Stimulated activated CD4-positive, alpha-beta T cell treated with anti-CD3 and anti-CD28 coated beads, Interleukin-4, amount 100 ng/mL, for 24 hours (primary cell): ENCODE measurements at regions not wholly inside any gene's neighbourhood (a gene's known extent, or its start where the extent isn't known, plus 50 kb on each side); places are given as distances from the start of the nearest gene placed in this dataset.

Experiments used
- DNase-seq: peaks from one replicate; pipeline ENCODE4 v3.0.0-alpha.2; 2020

DNA sequence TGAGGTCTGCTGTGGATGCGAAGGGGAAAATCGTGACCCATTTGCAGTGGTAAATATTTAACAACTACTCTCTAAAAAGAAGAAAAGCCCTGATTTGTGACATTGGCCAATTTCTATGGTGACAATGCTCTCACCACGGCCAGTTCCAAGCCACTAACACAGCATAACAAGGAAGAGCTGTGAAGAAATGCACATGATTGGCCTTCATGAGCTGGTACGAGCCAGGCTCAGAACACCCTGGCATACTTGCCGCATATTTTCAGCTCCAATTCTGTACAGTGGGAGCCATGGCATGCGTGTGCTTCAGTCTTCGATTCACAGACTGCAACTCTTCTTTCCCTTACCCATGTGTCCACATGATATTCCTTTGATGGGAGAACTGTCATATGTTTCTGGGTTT lies 363.9 kb upstream of the CDH5 start:
- no peak for DNase-seq

DNA sequence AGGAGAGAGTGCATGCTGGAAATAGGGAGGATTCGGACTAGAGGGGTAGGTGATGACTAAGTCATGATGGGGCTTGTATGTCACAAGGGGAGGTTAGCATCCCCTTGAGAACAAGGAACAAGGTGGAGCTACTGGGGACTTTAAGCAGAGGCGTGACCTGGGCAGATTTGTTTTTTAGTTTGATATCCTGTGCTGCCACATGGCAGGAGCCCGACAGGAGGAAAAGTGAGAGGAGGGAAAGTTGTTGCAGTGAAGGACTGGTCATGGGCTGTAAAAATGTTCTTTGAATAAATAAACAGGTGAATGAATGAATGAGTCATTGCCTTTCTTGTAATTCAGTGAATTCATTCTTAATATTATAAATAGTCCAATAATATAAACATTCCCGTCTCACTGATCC lies 365.1 kb upstream of the CDH5 start:
- no peak for DNase-seq

DNA sequence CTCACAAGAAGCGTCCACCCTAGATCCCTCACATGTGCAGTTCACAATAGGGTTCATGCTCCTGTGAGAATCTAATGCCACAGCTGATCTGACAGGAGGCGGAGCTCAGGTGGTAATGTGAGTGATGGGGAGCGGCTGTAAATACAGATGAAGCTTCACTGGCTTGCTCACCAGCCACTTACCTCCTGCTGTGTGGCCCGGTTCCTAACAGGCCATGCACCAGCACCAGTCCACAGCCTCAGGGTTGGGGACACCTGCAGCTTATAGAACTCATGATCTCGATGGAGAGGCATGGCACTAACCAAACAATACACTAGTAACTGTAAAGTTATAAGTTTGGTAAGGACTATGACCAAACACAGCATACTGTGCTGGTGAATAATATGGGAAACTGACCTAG lies 368.0 kb upstream of the CDH5 start:
- no peak for DNase-seq

DNA sequence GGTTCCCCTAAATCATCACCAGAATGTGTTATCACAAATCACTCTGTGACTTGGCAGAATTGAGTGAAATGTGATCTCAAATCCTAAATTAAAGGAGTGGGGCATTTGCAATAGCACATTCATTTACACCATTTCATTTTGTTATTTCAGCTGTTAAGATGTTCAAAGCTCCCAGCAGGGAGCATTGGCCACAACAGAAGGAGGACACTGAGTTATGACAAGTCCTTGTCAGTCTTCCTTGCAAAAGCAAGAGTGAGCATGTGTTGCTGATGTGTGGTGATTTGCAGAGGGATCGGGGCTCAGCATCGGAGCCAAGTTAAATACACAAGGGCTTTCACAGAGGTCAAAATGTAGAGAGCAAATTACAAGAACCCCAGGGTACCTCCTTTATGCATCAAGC lies 372.2 kb upstream of the CDH5 start:
- DNase-seq: no peak

DNA sequence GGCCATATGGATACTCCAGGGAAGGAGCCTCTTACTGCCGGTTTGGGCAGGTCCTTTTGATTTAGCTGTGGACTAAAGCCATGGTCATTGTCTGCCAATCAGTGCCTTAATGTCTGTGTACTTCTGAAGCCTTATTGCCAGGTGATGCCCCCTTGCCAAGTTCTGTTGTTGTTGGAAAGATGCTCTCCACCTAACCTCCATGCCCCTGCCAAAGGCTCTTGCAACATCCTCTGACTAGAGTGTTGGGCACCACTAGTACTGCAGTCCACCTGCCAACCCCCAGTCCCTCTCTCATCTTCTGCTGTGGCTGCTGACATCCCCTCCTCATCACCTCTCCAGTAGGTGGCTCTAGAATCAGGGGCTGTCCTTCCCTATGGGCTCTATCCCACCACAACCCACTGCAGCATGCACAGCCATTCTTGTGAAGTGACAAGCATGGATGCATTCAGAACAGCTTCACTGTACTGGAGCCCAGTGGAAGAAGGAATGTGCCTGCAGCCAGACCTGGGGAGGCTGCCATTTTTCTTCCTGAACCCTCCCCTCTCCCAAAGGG lies 375.3 kb upstream of the CDH5 start:
- no peak for DNase-seq

- no peak for DNase-seq
These were observed 376.5 kb upstream of the CDH5 start for GRCh38 chr16:65989861-65990604.

GRCh38 chr16:65988024-65988595 lies 378.4 kb upstream of the CDH5 start:
- DNase-seq: no peak

- no peak for DNase-seq
These were observed 382.2 kb upstream of the CDH5 start for GRCh38 chr16:65984296-65984695.

- no peak for DNase-seq
These were observed 385.4 kb upstream of the CDH5 start for GRCh38 chr16:65981057-65981456.

GRCh38 chr16:65975049-65975708 lies 391.3 kb upstream of the CDH5 start:
- no peak for DNase-seq

DNA sequence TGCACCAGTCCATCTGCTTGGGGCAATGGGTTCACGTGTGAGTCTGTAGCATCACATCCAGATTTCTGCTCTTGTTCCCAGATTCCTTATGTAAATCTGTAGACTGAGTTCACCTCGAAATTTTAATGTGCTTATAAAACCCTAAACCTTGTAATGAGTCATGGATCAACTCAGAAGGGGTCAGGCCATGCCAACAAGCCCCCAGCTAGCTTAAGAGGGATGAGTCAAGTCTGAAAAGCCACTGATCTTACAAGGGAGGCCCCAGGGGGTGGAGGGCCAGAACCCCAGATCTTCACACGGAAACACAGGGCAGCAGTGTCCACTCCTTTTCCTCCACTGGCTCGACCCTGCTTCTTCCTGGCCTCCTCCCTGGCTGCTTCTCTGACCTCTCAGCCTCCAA lies 399.1 kb upstream of the CDH5 start:
- no peak for DNase-seq

GRCh38 chr16:65965628-65966027 lies 400.9 kb upstream of the CDH5 start:
- DNase-seq: no peak

DNA sequence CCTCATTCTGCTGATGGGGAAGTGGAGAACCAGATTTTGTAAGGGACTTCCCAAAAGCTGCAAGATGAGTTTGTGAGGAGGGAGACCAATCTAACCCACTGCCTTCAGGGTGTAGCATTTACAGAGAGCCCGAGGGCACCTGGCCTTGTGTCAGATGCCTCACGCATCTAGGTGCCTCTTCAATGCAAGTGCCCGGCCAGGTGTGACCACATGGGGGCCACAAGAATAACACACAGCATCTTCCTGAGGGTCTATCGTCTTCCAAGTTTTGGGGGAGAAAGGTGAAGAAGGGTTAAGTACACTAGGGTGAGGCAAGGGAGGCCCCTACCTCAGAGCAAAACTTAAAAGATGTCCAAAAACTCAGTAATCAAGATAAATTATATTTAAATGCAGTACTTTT lies 401.7 kb upstream of the CDH5 start:
- no peak for DNase-seq

GRCh38 chr16:65961476-65962143 lies 404.9 kb upstream of the CDH5 start:
- no peak for DNase-seq

- no peak for DNase-seq
These were observed 406.5 kb upstream of the CDH5 start for GRCh38 chr16:65959983-65960382.

DNA sequence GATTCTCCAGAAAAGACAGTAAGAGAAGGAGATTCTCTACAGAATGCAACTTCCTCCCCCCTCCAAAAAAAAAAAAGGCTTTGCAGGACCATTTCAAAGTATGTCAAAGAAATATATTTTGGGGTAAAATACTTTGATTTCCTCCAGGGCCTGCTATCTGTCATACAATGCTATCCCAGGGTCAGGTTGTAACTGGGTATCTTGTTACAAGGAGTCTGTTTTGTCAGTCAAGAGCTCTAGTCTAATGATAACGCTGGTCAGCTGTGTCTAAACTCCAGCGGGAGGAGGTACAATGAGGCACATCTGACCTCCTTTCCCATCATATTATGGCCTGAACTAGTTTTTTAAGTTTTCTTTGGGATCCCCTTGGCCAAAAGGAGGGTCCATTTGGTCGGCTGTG lies 408.4 kb upstream of the CDH5 start:
- DNase-seq: no peak

GRCh38 chr16:65956100-65956499 lies 410.4 kb upstream of the CDH5 start:
- DNase-seq: no peak

GRCh38 chr16:65954446-65954845 lies 412.0 kb upstream of the CDH5 start:
- DNase-seq: no peak

DNA sequence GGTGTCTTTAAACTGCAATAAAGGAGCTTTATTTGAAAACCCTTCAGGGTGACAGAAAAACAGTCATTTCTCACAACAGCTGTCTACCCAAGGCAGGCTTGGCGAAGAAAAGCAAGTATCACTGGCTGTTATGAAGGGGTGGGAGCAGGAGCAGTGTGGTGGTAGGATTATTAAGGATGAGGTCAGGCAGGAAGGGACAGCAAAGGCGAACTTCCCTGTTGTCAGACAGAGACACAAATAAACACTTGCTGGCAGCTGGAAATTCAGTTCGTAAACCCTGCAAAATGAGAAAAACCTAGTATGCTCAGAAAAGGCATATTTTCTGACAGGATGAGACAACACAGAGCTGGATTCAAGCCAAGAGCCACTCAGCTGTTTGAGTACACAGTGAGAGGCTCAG lies 416.3 kb upstream of the CDH5 start:
- DNase-seq: no peak

- DNase-seq: no peak
These were observed 418.1 kb upstream of the CDH5 start for GRCh38 chr16:65948361-65948760.

DNA sequence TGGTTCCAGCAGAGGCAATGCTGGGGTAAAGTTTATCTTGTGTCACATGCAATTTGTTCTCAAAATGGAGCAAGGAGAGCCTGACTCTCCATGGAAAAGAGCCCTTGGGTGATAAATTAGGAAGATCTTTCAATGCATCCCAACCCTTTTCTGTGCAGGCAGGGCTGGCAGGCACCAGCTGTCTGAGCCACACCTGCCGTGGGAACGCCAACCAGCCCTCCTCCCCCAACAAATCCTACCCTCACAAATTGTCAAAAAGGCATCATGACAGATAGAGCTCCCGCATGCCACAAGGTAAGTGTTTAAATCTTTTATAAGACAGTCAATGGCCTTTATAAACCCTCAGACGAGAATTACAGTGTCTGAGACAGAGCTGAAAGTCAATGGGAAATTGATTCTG lies 418.5 kb upstream of the CDH5 start:
- DNase-seq: no peak

DNA sequence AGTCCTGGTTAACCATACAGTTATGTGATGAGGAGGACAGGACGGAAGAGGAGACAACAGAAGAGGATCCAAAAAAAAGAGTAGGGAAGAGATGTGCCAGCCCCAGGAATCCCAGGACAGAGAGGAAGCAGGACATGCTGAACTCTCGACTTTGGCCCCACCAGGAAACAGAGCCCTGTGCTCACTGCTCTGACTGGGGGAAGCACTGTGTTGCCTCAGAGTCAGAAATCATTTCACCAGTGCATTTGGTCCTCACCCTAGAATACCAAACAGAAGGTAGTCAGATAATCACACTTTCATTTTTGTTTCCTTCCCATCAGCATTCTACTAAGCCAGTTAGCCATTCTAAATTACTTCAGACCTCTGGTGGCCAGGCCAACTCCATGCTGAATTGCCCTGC lies 421.0 kb upstream of the CDH5 start:
- DNase-seq: no peak

GRCh38 chr16:65944361-65944760 lies 422.1 kb upstream of the CDH5 start:
- DNase-seq: no peak

DNA sequence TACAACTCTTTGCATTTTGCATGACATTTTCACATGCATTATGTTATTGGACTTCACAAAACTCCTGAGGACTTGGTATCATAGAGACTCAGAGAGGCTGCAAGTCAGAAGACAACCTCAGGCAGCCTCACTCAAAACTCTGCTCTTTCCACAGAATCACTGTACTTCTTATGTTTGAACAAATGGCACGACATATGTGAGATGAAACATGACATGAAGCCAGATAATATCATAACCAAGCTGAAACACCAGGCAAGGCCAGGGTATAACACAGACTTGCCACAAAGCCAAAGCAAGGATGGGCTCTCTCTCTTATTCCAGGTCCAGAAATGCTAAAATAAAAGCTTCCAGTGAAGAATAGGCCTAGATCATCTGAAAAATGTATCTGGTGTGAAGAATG lies 425.8 kb upstream of the CDH5 start:
- DNase-seq: no peak
